Skeletal muscle cell (primary cell): ENCODE measurements at regions not wholly inside any gene's neighbourhood (a gene's known extent, or its start where the extent isn't known, plus 50 kb on each side); places are given as distances from the start of the nearest gene placed in this dataset.
"Not testable (repeated sequence)": the region's sequence is repeated elsewhere in the genome, so short reads cannot be mapped to it uniquely, and the experiment has no call there.

ENCODE experiments used
- DNase-seq: peaks from one replicate; pipeline ENCODE4 v3.0.0-alpha.2; 2010; ENCODE audit warnings: low read depth
- H3K4me3 ChIP-seq: 2 replicates; pipeline ENCODE4 v1.5.1; 2011; ENCODE audit warnings: low read depth, mild to moderate bottlenecking, control low read depth, low read length, moderate library complexity

- H3K4me3 ChIP-seq, result no peak overlapping the region
- no peak for DNase-seq
Measured at GRCh38 chr11:25816411-25816810, 515.5 kb upstream of the ANO3 start.

- DNase-seq, result no peak
- no peak overlapping the region for H3K4me3 ChIP-seq
Measured at GRCh38 chr11:25824688-25825087, 507.2 kb upstream of the ANO3 start.

GRCh38 chr11:25831485-25831884, 500.4 kb upstream of the ANO3 start:
- H3K4me3 ChIP-seq, DNase-seq: not testable (repeated sequence)

- DNase-seq, result no peak
- no peak overlapping the region for H3K4me3 ChIP-seq
Measured at GRCh38 chr11:25838918-25839625, 492.9 kb upstream of the ANO3 start.

GRCh38 chr11:25844811-25845210, 487.1 kb upstream of the ANO3 start:
- DNase-seq, result no peak
- H3K4me3 ChIP-seq, result no peak overlapping the region

- no peak overlapping the region for H3K4me3 ChIP-seq
- DNase-seq, result no peak
Measured at GRCh38 chr11:25855916-25856315, 476.0 kb upstream of the ANO3 start.

GRCh38 chr11:25859776-25860175, 472.2 kb upstream of the ANO3 start:
- DNase-seq, result no peak
- no peak overlapping the region for H3K4me3 ChIP-seq

GRCh38 chr11:25860677-25861450, 471.1 kb upstream of the ANO3 start:
- H3K4me3 ChIP-seq, result no peak overlapping the region
- DNase-seq, result peak; percentile 20

GRCh38 chr11:25862159-25862558, 469.8 kb upstream of the ANO3 start:
- H3K4me3 ChIP-seq, result no peak overlapping the region
- DNase-seq, result no peak

GRCh38 chr11:25863986-25864385, 467.9 kb upstream of the ANO3 start:
- H3K4me3 ChIP-seq, result no peak overlapping the region
- no peak for DNase-seq

- no peak overlapping the region for H3K4me3 ChIP-seq
- DNase-seq, result no peak
Measured at GRCh38 chr11:25876456-25876965, 455.4 kb upstream of the ANO3 start.

- H3K4me3 ChIP-seq, result no peak overlapping the region
- no peak for DNase-seq
Measured at GRCh38 chr11:25886036-25886435, 445.9 kb upstream of the ANO3 start.

GRCh38 chr11:25890626-25891260, 441.2 kb upstream of the ANO3 start:
- no peak for DNase-seq

GRCh38 chr11:25891960-25892359, 440.0 kb upstream of the ANO3 start:
- no peak for DNase-seq
- no peak overlapping the region for H3K4me3 ChIP-seq

More at GRCh38 chr11:25890626-25891260, 441.2 kb upstream of the ANO3 start:
- H3K4me3 ChIP-seq, result no peak overlapping the region

- H3K4me3 ChIP-seq, result no peak overlapping the region
- DNase-seq, result no peak
Measured at GRCh38 chr11:25899617-25900160, 432.2 kb upstream of the ANO3 start.

- H3K4me3 ChIP-seq, result no peak overlapping the region
- DNase-seq, result no peak
Measured at GRCh38 chr11:25900814-25901213, 431.1 kb upstream of the ANO3 start.

GRCh38 chr11:25901415-25901814, 430.5 kb upstream of the ANO3 start:
- no peak for DNase-seq
- no peak overlapping the region for H3K4me3 ChIP-seq

- no peak overlapping the region for H3K4me3 ChIP-seq
- DNase-seq, result no peak
Measured at GRCh38 chr11:25902476-25902875, 429.5 kb upstream of the ANO3 start.

- no peak for DNase-seq
- no peak overlapping the region for H3K4me3 ChIP-seq
Measured at GRCh38 chr11:25908726-25909125, 423.2 kb upstream of the ANO3 start.

- H3K4me3 ChIP-seq, result no peak overlapping the region
- DNase-seq, result no peak
Measured at GRCh38 chr11:25910086-25910485, 421.8 kb upstream of the ANO3 start.
